ENCODE measurements at regions not wholly inside any gene's neighbourhood (a gene's known extent, or its start where the extent isn't known, plus 50 kb on each side); places are given as distances from the start of the nearest gene placed in this dataset.

GRCh38 chr16:73329358-73330286 lies 281.7 kb upstream of the ZFHX3 start:
- TF ChIP-seq CTCF (IDR thresholded peaks at IDR 0.05; ENCODE audit: low read depth, low read length) (no peak), EZH2phosphoT487 (IDR thresholded peaks at IDR 0.05; ENCODE audit: low read depth) (no peak)
